ENCODE measurements at regions not wholly inside any gene's neighbourhood (a gene's known extent, or its start where the extent isn't known, plus 50 kb on each side); places are given as distances from the start of the nearest gene placed in this dataset.

- Mint-ChIP-seq H3K27ac (no peak overlapping the region), H3K9me3 (peaks cover 11% of the 10 kb centered on the region), H3K4me3 (no peak overlapping the region), H3K27me3 (ENCODE audit: low read depth) (peaks cover 3% of the 10 kb centered on the region), H3K36me3 (no peaks in the 10 kb centered on the region), H3K4me1 (no peaks in the 10 kb centered on the region)
- TF ChIP-seq, protein P1, sequence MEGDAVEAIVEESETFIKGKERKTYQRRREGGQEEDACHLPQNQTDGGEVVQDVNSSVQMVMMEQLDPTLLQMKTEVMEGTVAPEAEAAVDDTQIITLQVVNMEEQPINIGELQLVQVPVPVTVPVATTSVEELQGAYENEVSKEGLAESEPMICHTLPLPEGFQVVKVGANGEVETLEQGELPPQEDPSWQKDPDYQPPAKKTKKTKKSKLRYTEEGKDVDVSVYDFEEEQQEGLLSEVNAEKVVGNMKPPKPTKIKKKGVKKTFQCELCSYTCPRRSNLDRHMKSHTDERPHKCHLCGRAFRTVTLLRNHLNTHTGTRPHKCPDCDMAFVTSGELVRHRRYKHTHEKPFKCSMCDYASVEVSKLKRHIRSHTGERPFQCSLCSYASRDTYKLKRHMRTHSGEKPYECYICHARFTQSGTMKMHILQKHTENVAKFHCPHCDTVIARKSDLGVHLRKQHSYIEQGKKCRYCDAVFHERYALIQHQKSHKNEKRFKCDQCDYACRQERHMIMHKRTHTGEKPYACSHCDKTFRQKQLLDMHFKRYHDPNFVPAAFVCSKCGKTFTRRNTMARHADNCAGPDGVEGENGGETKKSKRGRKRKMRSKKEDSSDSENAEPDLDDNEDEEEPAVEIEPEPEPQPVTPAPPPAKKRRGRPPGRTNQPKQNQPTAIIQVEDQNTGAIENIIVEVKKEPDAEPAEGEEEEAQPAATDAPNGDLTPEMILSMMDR (IDR thresholded peaks at IDR 0.05; ENCODE audit: unreplicated experiment): no peak
- no peak for DNase-seq (ENCODE audit: low spot score in 2 of 2, unreplicated experiment in 2 of 2)
These were observed 223.2 kb upstream of the TAS2R1 start for GRCh38 chr5:9853309-9853708.

DNA sequence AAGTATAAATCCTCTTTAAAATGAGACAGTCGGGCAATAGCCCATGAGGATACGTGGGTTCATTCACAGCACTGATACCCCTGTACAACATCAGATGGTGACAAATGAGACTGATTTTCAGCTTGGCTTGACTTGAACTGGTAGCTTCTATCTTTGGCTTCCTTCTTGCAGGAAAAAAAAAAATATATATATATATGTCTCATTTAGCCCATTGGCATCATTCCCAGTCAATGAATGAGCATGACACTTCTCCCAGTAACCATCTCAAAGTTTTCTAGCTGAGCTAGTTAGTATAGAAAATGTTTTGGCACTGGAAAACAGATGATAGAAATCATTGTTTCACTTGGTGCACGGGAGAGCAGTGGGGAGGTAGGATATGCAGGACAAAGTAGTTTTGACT, 222.5 kb upstream of the TAS2R1 start:
- no peak for DNase-seq (ENCODE audit: low spot score in 2 of 2, unreplicated experiment in 2 of 2)
- TF ChIP-seq, protein P1 (IDR thresholded peaks at IDR 0.05; ENCODE audit: unreplicated experiment): no peak
- Mint-ChIP-seq H3K27ac (no peak overlapping the region), H3K4me1 (no peaks in the 10 kb centered on the region), H3K27me3 (ENCODE audit: low read depth) (peaks cover 3% of the 10 kb centered on the region), H3K36me3 (no peaks in the 10 kb centered on the region), H3K9me3 (peaks cover 11% of the 10 kb centered on the region), H3K4me3 (no peak overlapping the region)

DNA sequence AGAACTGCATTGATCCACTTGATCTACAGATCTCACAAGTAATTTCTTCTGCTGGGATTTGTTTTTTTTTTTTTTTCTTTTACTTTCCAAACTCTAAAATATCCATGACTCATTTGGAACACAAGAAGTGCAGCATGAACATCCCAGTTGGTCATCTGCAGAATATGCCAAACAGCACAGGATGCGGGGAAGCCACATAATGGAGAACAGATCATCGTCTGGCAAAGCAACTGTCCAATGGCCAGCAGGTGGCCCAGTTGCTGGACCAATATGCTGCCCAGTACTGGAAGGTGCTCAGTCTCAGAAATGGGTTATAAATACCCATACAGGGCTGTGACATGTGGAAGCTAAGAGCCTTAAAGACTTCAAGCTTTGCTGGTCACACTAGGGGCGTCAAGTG, 221.3 kb upstream of the TAS2R1 start:
- peaks cover 3% of the 10 kb centered on the region for H3K27me3 Mint-ChIP-seq (ENCODE audit: low read depth)
- H3K36me3 Mint-ChIP-seq: no peaks in the 10 kb centered on the region
- H3K9me3 Mint-ChIP-seq: peaks cover 3% of the 10 kb centered on the region
- no peak for DNase-seq (ENCODE audit: low spot score in 2 of 2, unreplicated experiment in 2 of 2)
- TF ChIP-seq, protein P1 (IDR thresholded peaks at IDR 0.05; ENCODE audit: unreplicated experiment): no peak
- no peak overlapping the region for H3K4me3 Mint-ChIP-seq
- H3K4me1 Mint-ChIP-seq: no peaks in the 10 kb centered on the region
- no peak overlapping the region for H3K27ac Mint-ChIP-seq

DNA sequence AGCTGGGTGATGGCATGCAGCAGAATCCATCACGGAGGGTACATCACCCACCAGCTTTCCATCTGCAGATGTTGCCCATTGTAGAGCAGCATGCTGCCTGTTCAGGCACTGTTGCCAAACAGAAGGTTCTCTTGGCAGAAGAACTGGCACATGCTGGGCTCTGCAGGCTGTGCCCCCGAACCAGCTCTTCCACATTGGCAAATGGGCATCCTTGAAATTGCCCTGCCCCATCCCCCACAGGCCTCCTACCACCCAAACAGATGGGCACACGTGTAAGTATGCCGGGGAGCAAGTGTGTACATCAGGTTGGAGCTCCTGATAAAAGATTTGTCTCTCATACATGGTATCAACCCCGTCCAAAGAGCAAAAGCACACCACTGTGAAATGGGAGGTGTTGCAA, 220.3 kb upstream of the TAS2R1 start:
- Mint-ChIP-seq H3K4me3 (no peak overlapping the region), H3K36me3 (no peaks in the 10 kb centered on the region), H3K9me3 (no peaks in the 10 kb centered on the region), H3K27me3 (ENCODE audit: low read depth) (peaks cover 3% of the 10 kb centered on the region), H3K27ac (no peak overlapping the region), H3K4me1 (no peaks in the 10 kb centered on the region)
- TF ChIP-seq, protein P1 (IDR thresholded peaks at IDR 0.05; ENCODE audit: unreplicated experiment): no peak
- DNase-seq (ENCODE audit: low spot score in 2 of 2, unreplicated experiment in 2 of 2): no peak

DNA sequence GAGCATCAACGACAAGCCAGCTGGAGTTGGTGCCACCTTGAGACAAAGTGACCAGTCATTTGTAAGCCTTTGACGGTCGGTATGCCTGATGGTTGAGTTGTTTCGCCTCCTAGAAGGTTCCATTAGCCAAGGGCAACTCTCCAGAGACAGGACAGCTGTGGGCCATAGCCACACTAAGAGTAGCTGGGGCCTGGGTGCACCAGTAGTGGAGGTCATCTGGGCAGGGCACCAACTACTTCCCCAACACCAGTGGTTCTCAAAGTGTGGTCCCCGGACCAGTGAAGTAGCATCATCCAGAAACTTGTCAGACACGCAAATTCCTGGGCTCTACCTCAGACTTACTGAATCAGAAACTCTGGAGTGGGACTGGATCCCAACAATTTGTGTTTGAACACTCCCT, 217.5 kb upstream of the TAS2R1 start:
- peaks cover 3% of the 10 kb centered on the region for H3K27me3 Mint-ChIP-seq (ENCODE audit: low read depth)

More for the DNA sequence above, 217.5 kb upstream of the TAS2R1 start:
- Mint-ChIP-seq H3K4me1 (no peaks in the 10 kb centered on the region), H3K27ac (no peak overlapping the region), H3K9me3 (peaks cover 4% of the 10 kb centered on the region), H3K36me3 (no peaks in the 10 kb centered on the region), H3K4me3 (no peak overlapping the region)
- TF ChIP-seq, protein P1 (IDR thresholded peaks at IDR 0.05; ENCODE audit: unreplicated experiment): no peak
- no peak for DNase-seq (ENCODE audit: low spot score in 2 of 2, unreplicated experiment in 2 of 2)

Data from mesothelial cell of epicardium (in vitro differentiated cells).